H1 (cell line): ENCODE measurements at regions not wholly inside any gene's neighbourhood (a gene's known extent, or its start where the extent isn't known, plus 50 kb on each side); places are given as distances from the start of the nearest gene placed in this dataset.

ENCODE experiments used
- CTCF ChIA-PET: fragments of 300-600 bp; sonication (Branson Sonifier 250); formaldehyde crosslinking; loops from one replicate; lab custom pipeline; 2021; ENCODE audit not compliant: partially characterized antibody; lab: Charles Lee
- POLR2A ChIA-PET: fragments of 300-600 bp; sonication (Branson Sonifier 250); formaldehyde crosslinking; loops from one replicate; lab custom pipeline; 2021; ENCODE audit warnings: inconsistent platforms; ENCODE audit not compliant: partially characterized antibody; lab: Charles Lee
- DNase-seq, 2 experiments: peaks; one replicate each; pipeline versions ENCODE4 v3.0.0 to v3.0.0-alpha.2; 2010 to 2022; ENCODE audit warnings: low spot score in 2 of 2, low read depth in 1 of 2, mixed read lengths in 1 of 2
- FAIRE-seq: peaks from 2 replicates; lab custom pipeline; 2011; peaks lifted over from hg19 to GRCh38; lab: Jason Lieb, UNC
- H2AFZ ChIP-seq: 2 replicates; pipeline ENCODE4 v1.8.1; 2012; ENCODE audit warnings: low read length, inconsistent platforms
- H2AK5ac ChIP-seq: 2 replicates; pipeline ENCODE4 v1.6.1; 2013; ENCODE audit warnings: low read depth, low read length
- H2BK120ac ChIP-seq: replicated peaks from 2 replicates; pipeline ENCODE3; 2013; ENCODE audit warnings: low read depth, low read length, inconsistent platforms
- H2BK12ac ChIP-seq: 2 replicates; pipeline ENCODE4 v1.6.1; 2013; ENCODE audit warnings: low read depth, low read length
- H2BK15ac ChIP-seq: 2 replicates; pipeline ENCODE4 v1.6.1; 2013; ENCODE audit warnings: low read length
- H2BK20ac ChIP-seq: 2 replicates; pipeline ENCODE4 v1.6.1; 2013; ENCODE audit warnings: low read length
- H2BK5ac ChIP-seq: 2 replicates; pipeline ENCODE4 v1.6.1; 2013; ENCODE audit warnings: low read depth, low read length
- H3K14ac ChIP-seq: 2 replicates; pipeline ENCODE4 v1.6.1; 2013; ENCODE audit warnings: inconsistent platforms; ENCODE audit not compliant: insufficient read length
- H3K18ac ChIP-seq: 2 replicates; pipeline ENCODE4 v1.6.1; 2013; ENCODE audit warnings: low read length; ENCODE audit errors: extremely low read depth
- H3K23ac ChIP-seq: 2 replicates; pipeline ENCODE4 v1.6.1; 2013; ENCODE audit warnings: inconsistent platforms; ENCODE audit not compliant: insufficient read length
- H3K23me2 ChIP-seq: 2 replicates; pipeline ENCODE4 v1.6.1; 2013; ENCODE audit warnings: low read depth, low read length
- H3K27ac ChIP-seq: 2 replicates; pipeline ENCODE4 v1.6.1; 2011; ENCODE audit warnings: low read depth, low read length, inconsistent platforms
- H3K27me3 ChIP-seq, 4 experiments: replicated peaks in 1 of 4; 1 replicate in 1 of 4; 2 replicates in 3 of 4; pipeline versions ENCODE4 v1.6.1 to v1.8.1; 2011 to 2013; ENCODE audit warnings: low read length in 3 of 4, mild to moderate bottlenecking in 3 of 4, inconsistent platforms in 2 of 4, mixed read lengths in 2 of 4, moderate library complexity in 1 of 4; ENCODE audit not compliant: control insufficient read depth in 3 of 4, insufficient read depth in 3 of 4; ENCODE audit errors: extremely low read depth in 1 of 4
- H3K36me3 ChIP-seq, 4 experiments: 2 replicates each; pipeline versions ENCODE4 v1.6.1 to v1.8.1; 2011 to 2013; ENCODE audit warnings: mild to moderate bottlenecking in 4 of 4, low read length in 3 of 4, moderate library complexity in 2 of 4, control low read depth in 1 of 4, inconsistent platforms in 1 of 4; ENCODE audit not compliant: insufficient read depth in 4 of 4, control insufficient read depth in 2 of 4
- H3K4ac ChIP-seq: replicated peaks from 2 replicates; pipeline ENCODE3; 2013; ENCODE audit warnings: low read length, low read depth, mixed read lengths, inconsistent platforms; ENCODE audit not compliant: insufficient read length
- H3K4me1 ChIP-seq, 4 experiments: replicated peaks in 1 of 4; 1 replicate in 1 of 4; 2 replicates in 3 of 4; pipeline versions ENCODE4 v1.6.1 to v1.8.1; 2011 to 2013; ENCODE audit warnings: low read length in 3 of 4, inconsistent platforms in 2 of 4, mixed read lengths in 1 of 4; ENCODE audit not compliant: insufficient read depth in 4 of 4, control insufficient read depth in 3 of 4
- H3K4me2 ChIP-seq, 2 experiments: 2 replicates each; pipeline versions ENCODE4 v1.6.1 to v1.8.1; 2011 to 2013; ENCODE audit warnings: low read depth in 2 of 2, low read length in 2 of 2, control low read depth in 1 of 2, inconsistent platforms in 1 of 2, mild to moderate bottlenecking in 1 of 2; ENCODE audit not compliant: insufficient read depth in 1 of 2
- H3K4me3 ChIP-seq, 4 experiments: fragments of 200-600, 300-600 bp in 1 of 4; sonication (generic), shearing (Covaris generic), sonication (Bioruptor Twin) in 1 of 4; 2 replicates each; pipeline versions ENCODE4 v1.5.1 to v1.8.1; 2011 to 2016; ENCODE audit warnings: low read length in 4 of 4, low read depth in 3 of 4, control low read depth in 2 of 4, inconsistent platforms in 2 of 4, mild to moderate bottlenecking in 2 of 4, mixed read lengths in 1 of 4, moderate library complexity in 1 of 4; ENCODE audit not compliant: insufficient read depth in 2 of 4; ENCODE audit errors: extremely low read depth in 1 of 4
- H3K56ac ChIP-seq: replicated peaks from 2 replicates; pipeline ENCODE3; 2013; ENCODE audit warnings: low read depth, mild to moderate bottlenecking, mixed read lengths, low read length, inconsistent platforms; ENCODE audit not compliant: insufficient read length
- H3K79me1 ChIP-seq: 2 replicates; pipeline ENCODE4 v1.6.1; 2013; ENCODE audit warnings: low read depth, low read length, control low read depth
- H3K79me2 ChIP-seq, 2 experiments: 2 replicates each; pipeline versions ENCODE4 v1.6.1 to v1.8.1; 2012 to 2013; ENCODE audit warnings: low read length in 2 of 2, mild to moderate bottlenecking in 2 of 2, inconsistent platforms in 1 of 2; ENCODE audit not compliant: insufficient read depth in 2 of 2, control insufficient read depth in 1 of 2
- H3K9ac ChIP-seq, 4 experiments: replicated peaks in 1 of 4; 1 replicate in 1 of 4; 2 replicates in 3 of 4; pipeline versions ENCODE4 v1.6.1 to v1.8.1; 2011 to 2013; ENCODE audit warnings: low read depth in 3 of 4, low read length in 3 of 4, control low read depth in 2 of 4, mild to moderate bottlenecking in 2 of 4, moderate library complexity in 2 of 4, inconsistent platforms in 1 of 4; ENCODE audit errors: extremely low read depth in 1 of 4
- H3K9me3 ChIP-seq, 2 experiments: 2 replicates each; pipeline versions ENCODE4 v1.6.1 to v1.8.1; 2012 to 2013; ENCODE audit warnings: mild to moderate bottlenecking in 2 of 2, moderate library complexity in 2 of 2, control low read depth in 1 of 2, inconsistent platforms in 1 of 2, low read depth in 1 of 2, low read length in 1 of 2, mixed read lengths in 1 of 2; ENCODE audit not compliant: insufficient read depth in 2 of 2
- H4K20me1 ChIP-seq, 2 experiments: replicated peaks in 1 of 2; 2 replicates each; pipeline versions ENCODE3 to v1.8.1; 2011 to 2013; ENCODE audit warnings: inconsistent platforms in 2 of 2, low read length in 2 of 2, mild to moderate bottlenecking in 1 of 2; ENCODE audit not compliant: insufficient read depth in 2 of 2, control insufficient read depth in 1 of 2
- H4K5ac ChIP-seq: 2 replicates; pipeline ENCODE4 v1.6.1; 2013; ENCODE audit warnings: low read length, low read depth, mixed read lengths, inconsistent platforms; ENCODE audit not compliant: insufficient read length
- H4K8ac ChIP-seq: 2 replicates; pipeline ENCODE4 v1.8.0; 2013; ENCODE audit warnings: mild to moderate bottlenecking, moderate library complexity, low read length, inconsistent platforms; ENCODE audit not compliant: insufficient read depth; ENCODE audit errors: extremely low read depth
- H4K91ac ChIP-seq: replicated peaks from 2 replicates; pipeline ENCODE3; 2013; ENCODE audit warnings: low read length, mixed read lengths, inconsistent platforms; ENCODE audit not compliant: insufficient read length
- CTBP2 ChIP-seq: IDR thresholded peaks from 2 replicates; pipeline ENCODE4 v1.7.0; 2011; ENCODE audit warnings: borderline replicate concordance, mild to moderate bottlenecking, moderate library complexity, mixed read lengths, low read length; ENCODE audit not compliant: insufficient read depth, insufficient read length
- GABPA ChIP-seq: IDR thresholded peaks from 2 replicates; pipeline ENCODE4 v1.6.1; 2011; ENCODE audit warnings: mild to moderate bottlenecking, low read length, moderate library complexity, borderline replicate concordance; ENCODE audit not compliant: insufficient read depth
- HDAC6 ChIP-seq: IDR thresholded peaks from one replicate; pipeline ENCODE4 v1.7.1; 2012; ENCODE audit warnings: low read depth, mild to moderate bottlenecking, inconsistent platforms, low read length, moderate library complexity
- WGBS, 2 experiments: shearing (Covaris generic) in 1 of 2; methylation state at CpG; one replicate each; pipeline versions ENCODE4 v1.1.6 to v1.1.7; 2013 to 2015; ENCODE audit warnings: low lambda C conversion rate in 2 of 2, mixed read lengths in 2 of 2, inconsistent platforms in 1 of 2, low coverage in 1 of 2, missing lambda C conversion rate in 1 of 2; ENCODE audit not compliant: insufficient replicate concordance in 2 of 2, insufficient coverage in 1 of 2, insufficient read length in 1 of 2; ENCODE audit errors: extremely low coverage in 1 of 2, missing lambda C conversion rate in 1 of 2; 5-methylcytosine and 5-hydroxymethylcytosine counted together

GRCh38 chr14:65877624-65878023 is 465.1 kb downstream of the FUT8 start:
- H3K27me3 ChIP-seq: no peaks in the 10 kb centered on the region
- H3K79me1 ChIP-seq: no peaks in the 10 kb centered on the region
- H3K36me3 ChIP-seq: no peaks in the 10 kb centered on the region
- no peak overlapping the region for H2BK120ac ChIP-seq
- H3K56ac ChIP-seq: no peak overlapping the region
- no peak overlapping the region for H2BK12ac ChIP-seq
- H3K4me3 ChIP-seq: no peak overlapping the region
- no peaks in the 10 kb centered on the region for H3K79me2 ChIP-seq
- no peak for DNase-seq
- no peaks in the 10 kb centered on the region for H3K9me3 ChIP-seq
- no peak overlapping the region for H2BK5ac ChIP-seq
- no peak overlapping the region for H3K9ac ChIP-seq
- no peak overlapping the region for H2BK20ac ChIP-seq
- no peak overlapping the region for H3K27ac ChIP-seq
- TF ChIP-seq CTBP2: no peak
- TF ChIP-seq GABPA: no peak
- TF ChIP-seq HDAC6: no peak
- no peak overlapping the region for H4K91ac ChIP-seq
- no peak overlapping the region for H3K4me2 ChIP-seq
- H3K4me1 ChIP-seq: no peaks in the 10 kb centered on the region
- WGBS, 2 experiments: 67% methylated on average over 4 of the region's 4 CpGs; no CpG with 5 or more reads in 1 of the 2 experiments
- no peak overlapping the region for H2AFZ ChIP-seq
- H3K4ac ChIP-seq: no peak overlapping the region
- CTCF ChIA-PET: interaction anchor here (2.6 to 2.7 kb wide), 2 partner anchors 10 to 84 kb away, joined by 6 to 9 read pairs; no protein-coding TSS in a partner anchor
- H3K23ac ChIP-seq: no peak overlapping the region
- FAIRE-seq: no peak
- POLR2A ChIA-PET: no interaction called here
- H3K14ac ChIP-seq: no peak overlapping the region
- no peaks in the 10 kb centered on the region for H3K23me2 ChIP-seq
- H4K20me1 ChIP-seq: no peaks in the 10 kb centered on the region
- no peak overlapping the region for H4K5ac ChIP-seq
- H3K18ac ChIP-seq: no peak overlapping the region
- H2BK15ac ChIP-seq: no peak overlapping the region
- no peak overlapping the region for H4K8ac ChIP-seq
- H2AK5ac ChIP-seq: no peak overlapping the region
